Fibroblast of pulmonary artery (primary cell): ENCODE measurements at regions not wholly inside any gene's neighbourhood (a gene's known extent, or its start where the extent isn't known, plus 50 kb on each side); places are given as distances from the start of the nearest gene placed in this dataset.

ENCODE experiments used
- DNase-seq: peaks from one replicate; pipeline ENCODE4 v3.0.0-alpha.2; 2010; ENCODE audit warnings: low read depth
- H3K4me3 ChIP-seq: replicated peaks from 2 replicates; pipeline ENCODE4 v1.5.1; 2011; ENCODE audit warnings: low read depth, mild to moderate bottlenecking, control low read depth, low read length, moderate library complexity
- CTCF ChIP-seq: IDR thresholded peaks from 2 replicates; pipeline ENCODE4 v1.5.1; 2011; ENCODE audit warnings: mild to moderate bottlenecking, control low read depth, low read length, inconsistent platforms; ENCODE audit errors: missing control alignments

GRCh38 chr5:106376522-106376921 is 1294.2 kb downstream of the EFNA5 start:
- no peak overlapping the region for H3K4me3 ChIP-seq
- TF ChIP-seq CTCF: no peak
- no peak for DNase-seq

GRCh38 chr5:106374956-106375355 is 1295.8 kb downstream of the EFNA5 start:
- DNase-seq: no peak

GRCh38 chr5:106368021-106368420 is 1302.7 kb downstream of the EFNA5 start:
- DNase-seq: no peak

More at GRCh38 chr5:106374956-106375355, 1295.8 kb downstream of the EFNA5 start:
- no peak overlapping the region for H3K4me3 ChIP-seq
- TF ChIP-seq CTCF: no peak

GRCh38 chr5:106367281-106367680 is 1303.5 kb downstream of the EFNA5 start:
- TF ChIP-seq CTCF: no peak
- DNase-seq: no peak
- H3K4me3 ChIP-seq: no peak overlapping the region

More at GRCh38 chr5:106368021-106368420, 1302.7 kb downstream of the EFNA5 start:
- no peak overlapping the region for H3K4me3 ChIP-seq
- no peak for TF ChIP-seq CTCF

DNA sequence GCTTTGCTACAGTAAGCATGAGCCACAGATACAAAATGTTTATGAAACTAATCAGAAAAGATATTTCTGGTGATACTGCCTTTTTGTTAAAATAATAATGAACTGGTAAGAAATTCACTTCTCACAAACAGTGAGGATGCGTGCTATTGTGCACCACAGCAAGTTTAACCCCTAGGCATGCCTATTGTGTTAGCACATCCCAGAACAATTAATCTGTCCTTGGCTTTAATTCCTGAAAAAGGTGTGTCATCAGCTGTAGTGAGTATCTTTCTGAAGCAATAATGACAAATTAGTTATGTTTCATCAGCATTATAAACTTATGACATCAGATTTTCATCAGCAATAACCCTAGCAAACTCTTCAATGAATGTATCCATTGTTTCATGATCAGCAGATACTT is 1307.2 kb downstream of the EFNA5 start:
- H3K4me3 ChIP-seq: no peak overlapping the region
- TF ChIP-seq CTCF: no peak
- no peak for DNase-seq

DNA sequence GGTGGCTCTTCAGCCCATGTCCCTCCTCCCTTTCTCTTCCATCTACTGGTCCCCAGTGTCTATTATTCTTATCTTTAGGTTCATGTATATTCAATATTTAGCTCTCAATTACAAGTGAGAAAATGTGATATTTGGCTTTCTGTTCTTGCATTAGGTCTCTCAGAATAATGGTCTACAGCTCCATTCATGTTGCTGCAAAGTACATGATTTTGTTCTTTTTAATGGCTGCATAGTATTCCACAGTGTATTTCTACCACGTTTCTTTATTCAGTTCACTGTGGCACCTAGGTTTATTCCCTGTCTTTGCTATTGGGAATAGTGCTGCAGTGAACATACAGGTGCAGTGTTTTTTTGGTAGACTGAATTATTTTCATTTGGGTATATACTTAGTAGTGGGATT is 1308.8 kb downstream of the EFNA5 start:
- H3K4me3 ChIP-seq: no peak overlapping the region
- DNase-seq: no peak
- no peak for TF ChIP-seq CTCF

DNA sequence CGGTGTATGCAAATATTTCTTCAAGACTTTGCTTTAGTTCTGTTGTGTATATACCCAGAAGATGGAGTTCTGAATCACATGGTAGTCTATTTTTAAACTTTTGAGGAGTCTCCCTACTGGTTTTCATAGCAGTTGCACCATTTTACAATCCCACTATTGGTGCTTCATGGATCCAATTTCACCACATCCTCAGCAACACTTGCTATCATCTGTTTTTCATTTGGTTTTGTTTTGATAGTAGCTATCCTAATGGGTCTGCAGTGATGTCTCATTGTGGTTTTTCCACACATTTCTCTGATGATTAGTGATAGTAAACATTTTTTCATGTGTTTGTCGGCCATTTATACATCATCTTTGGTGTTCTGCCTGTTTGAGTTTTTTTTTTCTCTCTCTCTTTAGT is 1339.3 kb downstream of the EFNA5 start:
- DNase-seq: peak; percentile 26
- H3K4me3 ChIP-seq: no peak overlapping the region
- no peak for TF ChIP-seq CTCF
